ENCODE measurements at regions not wholly inside any gene's neighbourhood (a gene's known extent, or its start where the extent isn't known, plus 50 kb on each side); places are given as distances from the start of the nearest gene placed in this dataset.

GRCh38 chr2:203817147-203817546, 50.4 kb upstream of the CTLA4 start:
- BruUV-seq (replicated peaks), result no TSS peak
- Histone ChIP-seq H3K27ac (ENCODE audit: low read length) (no peak overlapping the region), H3K4me3 (ENCODE audit: low read depth in 2 of 2, low read length in 2 of 2) (no peak overlapping the region), H3K4me1 (ENCODE audit: control insufficient read depth, insufficient read depth, low read length) (0 out of 2 replicates have a peak, but pooled peaks cover 2% of the 10 kb centered on the region), H3K27me3 (ENCODE audit: control insufficient read depth, insufficient read depth, low read length) (peaks cover 11% of the 10 kb centered on the region), H3K9me3 (ENCODE audit: control insufficient read depth, insufficient read depth, low read depth, low read length) (no peaks in the 10 kb centered on the region), H3K36me3 (ENCODE audit: control insufficient read depth, insufficient read depth, low read length) (no peaks in the 10 kb centered on the region)
- CTCF ChIA-PET, result interaction anchor here (0.6 kb wide), 1 partner anchor 351 kb away, joined by 3 read pairs; no protein-coding TSS in a partner anchor
- intact Hi-C loops (cut with micrococcal nuclease; ENCODE audit: unreplicated experiment) (loop anchor here (10.0 kb wide), 2 partner anchors 162 to 362 kb away; no protein-coding TSS in a partner anchor), in situ Hi-C loops (cut with HindIII; ENCODE audit: low pct_unique_long_range_greater_than_20kb, low sequenced_read_pairs) (no loop called here)
- DNase-seq (ENCODE audit: low read depth, low spot score) (no peak), ATAC-seq (no peak)
- TF ChIP-seq TCF7L2 (IDR thresholded peaks at IDR 0.05; ENCODE audit: low read depth, low read length) (no peak), POLR2AphosphoS5 (IDR thresholded peaks at IDR 0.05; ENCODE audit: low read depth, low read length) (no peak), CTCF (IDR thresholded peaks at IDR 0.05) (no peak), SIN3A (IDR thresholded peaks at IDR 0.05; ENCODE audit: borderline replicate concordance, insufficient read depth, low read depth, low read length) (no peak)
- POLR2A ChIA-PET, result no interaction called here

Measured in Panc1 (cell line).